ENCODE measurements at regions not wholly inside any gene's neighbourhood (a gene's known extent, or its start where the extent isn't known, plus 50 kb on each side); places are given as distances from the start of the nearest gene placed in this dataset.

DNA sequence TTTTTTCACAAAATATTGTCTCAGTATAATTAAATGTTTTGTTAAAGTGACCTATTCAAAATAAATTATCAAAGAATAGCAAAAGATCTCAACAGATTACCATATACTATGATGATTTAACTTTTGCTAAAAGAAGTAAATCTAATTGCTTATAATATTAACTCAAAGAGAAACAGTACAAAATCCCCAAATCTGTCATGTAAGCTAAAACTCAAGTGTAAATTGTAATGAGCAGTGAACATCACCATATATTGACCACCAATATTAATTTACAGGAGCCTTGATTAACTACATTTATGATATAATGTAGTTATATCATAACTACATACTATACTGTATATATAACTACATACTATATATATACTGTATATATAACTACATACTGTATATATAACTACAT, 174.4 kb downstream of the SLC39A8 start:
- no peak overlapping the region for H3K4me2 ChIP-seq (ENCODE audit: low read length)
- H3K9me2 ChIP-seq (replicated peaks; ENCODE audit: low read length): no peaks in the 10 kb centered on the region
- H3K4me1 ChIP-seq (ENCODE audit: insufficient read depth, low read length): no peaks in the 10 kb centered on the region
- DNase-seq (no peak), ATAC-seq (no peak)
- no peaks in the 10 kb centered on the region for H3K9me3 ChIP-seq (ENCODE audit: low read length)
- H3K36me3 ChIP-seq (ENCODE audit: low read depth, low read length): no peaks in the 10 kb centered on the region
- H3K79me2 ChIP-seq (ENCODE audit: low read length): no peaks in the 10 kb centered on the region
- H3K9ac ChIP-seq (ENCODE audit: low read length): no peak overlapping the region
- ChIA-PET POLR2A (ENCODE audit: unreplicated experiment) (no interaction called here), CTCF (no interaction called here)
- H3K27ac ChIP-seq (ENCODE audit: low read length): no peak overlapping the region
- H3K27me3 ChIP-seq (ENCODE audit: low read length): no peaks in the 10 kb centered on the region
- H3F3A ChIP-seq (ENCODE audit: low read length, unreplicated experiment): no peaks in the 10 kb centered on the region
- BruUV-seq (replicated peaks): no TSS peak
- no peaks in the 10 kb centered on the region for H4K20me1 ChIP-seq (ENCODE audit: low read length)
- TF ChIP-seq EZH2phosphoT487 (IDR thresholded peaks at IDR 0.05; ENCODE audit: borderline replicate concordance, low read length) (no peak), EZH2 (IDR thresholded peaks at IDR 0.05; ENCODE audit: low read length, unreplicated experiment) (no peak)
- TF ChIP-seq, protein P1, sequence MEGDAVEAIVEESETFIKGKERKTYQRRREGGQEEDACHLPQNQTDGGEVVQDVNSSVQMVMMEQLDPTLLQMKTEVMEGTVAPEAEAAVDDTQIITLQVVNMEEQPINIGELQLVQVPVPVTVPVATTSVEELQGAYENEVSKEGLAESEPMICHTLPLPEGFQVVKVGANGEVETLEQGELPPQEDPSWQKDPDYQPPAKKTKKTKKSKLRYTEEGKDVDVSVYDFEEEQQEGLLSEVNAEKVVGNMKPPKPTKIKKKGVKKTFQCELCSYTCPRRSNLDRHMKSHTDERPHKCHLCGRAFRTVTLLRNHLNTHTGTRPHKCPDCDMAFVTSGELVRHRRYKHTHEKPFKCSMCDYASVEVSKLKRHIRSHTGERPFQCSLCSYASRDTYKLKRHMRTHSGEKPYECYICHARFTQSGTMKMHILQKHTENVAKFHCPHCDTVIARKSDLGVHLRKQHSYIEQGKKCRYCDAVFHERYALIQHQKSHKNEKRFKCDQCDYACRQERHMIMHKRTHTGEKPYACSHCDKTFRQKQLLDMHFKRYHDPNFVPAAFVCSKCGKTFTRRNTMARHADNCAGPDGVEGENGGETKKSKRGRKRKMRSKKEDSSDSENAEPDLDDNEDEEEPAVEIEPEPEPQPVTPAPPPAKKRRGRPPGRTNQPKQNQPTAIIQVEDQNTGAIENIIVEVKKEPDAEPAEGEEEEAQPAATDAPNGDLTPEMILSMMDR (conservative IDR thresholded peaks at IDR 0.05; ENCODE audit: low read depth, low read length): no peak
- intact Hi-C loops (cut with micrococcal nuclease): no loop called here
- no peak overlapping the region for H3K4me3 ChIP-seq (ENCODE audit: low read length)
- H2AFZ ChIP-seq (ENCODE audit: low read length): no peak overlapping the region

DNA sequence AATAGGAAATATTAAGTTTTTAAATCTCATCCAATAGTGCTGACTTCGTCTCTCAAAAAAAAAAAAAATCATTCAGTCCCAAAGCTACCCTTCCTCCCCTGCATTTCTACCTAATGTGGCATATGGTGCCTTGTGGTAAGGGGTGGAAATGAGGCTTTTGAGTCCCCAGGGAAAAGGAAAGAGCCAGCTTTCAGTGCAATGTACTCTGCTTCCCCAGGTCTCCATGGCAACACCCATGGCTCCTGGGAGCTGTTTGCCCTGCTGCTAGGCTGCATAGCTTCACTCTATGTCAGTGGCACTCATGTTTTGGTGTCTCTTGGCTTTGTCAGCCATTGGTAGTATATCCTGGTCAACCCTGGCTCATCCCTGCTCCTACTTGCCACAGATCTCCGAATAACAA, 175.9 kb downstream of the SLC39A8 start:
- Histone ChIP-seq H3K27ac (ENCODE audit: low read length) (no peak overlapping the region), H3K9me3 (ENCODE audit: low read length) (no peaks in the 10 kb centered on the region), H3K4me1 (ENCODE audit: insufficient read depth, low read length) (no peaks in the 10 kb centered on the region), H3K79me2 (ENCODE audit: low read length) (no peaks in the 10 kb centered on the region), H3K9me2 (replicated peaks; ENCODE audit: low read length) (no peaks in the 10 kb centered on the region), H3K4me2 (ENCODE audit: low read length) (no peak overlapping the region), H3K27me3 (ENCODE audit: low read length) (no peaks in the 10 kb centered on the region), H3K4me3 (ENCODE audit: low read length) (no peak overlapping the region), H2AFZ (ENCODE audit: low read length) (no peak overlapping the region), H3K9ac (ENCODE audit: low read length) (no peak overlapping the region), H3K36me3 (ENCODE audit: low read depth, low read length) (no peaks in the 10 kb centered on the region), H3F3A (ENCODE audit: low read length, unreplicated experiment) (no peaks in the 10 kb centered on the region), H4K20me1 (ENCODE audit: low read length) (no peaks in the 10 kb centered on the region)
- TF ChIP-seq EZH2phosphoT487 (IDR thresholded peaks at IDR 0.05; ENCODE audit: borderline replicate concordance, low read length): no peak
- no peak for TF ChIP-seq EZH2 (IDR thresholded peaks at IDR 0.05; ENCODE audit: low read length, unreplicated experiment)
- TF ChIP-seq, protein P1 (conservative IDR thresholded peaks at IDR 0.05; ENCODE audit: low read depth, low read length): no peak
- ATAC-seq (no peak), DNase-seq (no peak)
- POLR2A ChIA-PET (ENCODE audit: unreplicated experiment): no interaction called here
- intact Hi-C loops (cut with micrococcal nuclease): no loop called here
- CTCF ChIA-PET: no interaction called here
- BruUV-seq (replicated peaks): no TSS peak

DNA sequence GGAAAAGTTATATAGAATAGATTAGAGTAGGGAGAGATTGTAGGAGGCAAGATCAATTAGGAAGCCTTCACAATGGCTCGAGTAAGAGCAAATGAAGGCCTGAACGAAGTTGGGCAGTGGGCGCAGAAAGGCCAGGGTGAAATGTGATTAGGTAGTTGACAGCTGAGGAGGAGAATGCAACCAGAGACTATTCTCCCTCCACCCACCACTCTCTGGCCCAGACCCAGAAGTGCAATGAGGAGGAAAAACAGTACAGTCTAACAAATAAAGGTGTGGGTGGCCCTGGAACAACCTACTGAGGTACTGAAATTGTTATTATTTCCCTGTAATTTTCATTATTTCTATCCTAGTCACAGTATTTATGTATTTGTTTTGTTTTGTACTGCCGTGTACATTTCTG, 176.7 kb downstream of the SLC39A8 start:
- Histone ChIP-seq H4K20me1 (ENCODE audit: low read length) (no peaks in the 10 kb centered on the region), H3K79me2 (ENCODE audit: low read length) (no peaks in the 10 kb centered on the region), H3K4me3 (ENCODE audit: low read length) (no peak overlapping the region), H3K27me3 (ENCODE audit: low read length) (no peaks in the 10 kb centered on the region), H3K4me2 (ENCODE audit: low read length) (no peak overlapping the region), H2AFZ (ENCODE audit: low read length) (no peak overlapping the region), H3K27ac (ENCODE audit: low read length) (no peak overlapping the region), H3K9me3 (ENCODE audit: low read length) (no peaks in the 10 kb centered on the region), H3K9me2 (replicated peaks; ENCODE audit: low read length) (no peaks in the 10 kb centered on the region), H3K36me3 (ENCODE audit: low read depth, low read length) (no peaks in the 10 kb centered on the region), H3K4me1 (ENCODE audit: insufficient read depth, low read length) (no peaks in the 10 kb centered on the region), H3F3A (ENCODE audit: low read length, unreplicated experiment) (no peaks in the 10 kb centered on the region), H3K9ac (ENCODE audit: low read length) (no peak overlapping the region)
- POLR2A ChIA-PET (ENCODE audit: unreplicated experiment): no interaction called here
- CTCF ChIA-PET: no interaction called here
- BruUV-seq (replicated peaks): no TSS peak
- intact Hi-C loops (cut with micrococcal nuclease): no loop called here
- TF ChIP-seq EZH2phosphoT487 (IDR thresholded peaks at IDR 0.05; ENCODE audit: borderline replicate concordance, low read length) (no peak), EZH2 (IDR thresholded peaks at IDR 0.05; ENCODE audit: low read length, unreplicated experiment) (no peak)
- TF ChIP-seq, protein P1 (conservative IDR thresholded peaks at IDR 0.05; ENCODE audit: low read depth, low read length): no peak
- no peak for ATAC-seq
- DNase-seq: no peak

Data from PC-3 (cell line).